Nephron (organoid): ENCODE measurements at regions not wholly inside any gene's neighbourhood (a gene's known extent, or its start where the extent isn't known, plus 50 kb on each side); places are given as distances from the start of the nearest gene placed in this dataset.
A peak's percentile ranks its signal among the peaks of the same experiment; 100 is the strongest.

ENCODE experiments used
- H3K27ac Mint-ChIP-seq, 3 experiments: 2 replicates each; pipeline ENCODE4 v1.8.0; 2020; ENCODE audit warnings: mixed read lengths in 3 of 3, mild to moderate bottlenecking in 2 of 3, moderate library complexity in 1 of 3
- H3K27me3 Mint-ChIP-seq: 2 replicates; pipeline ENCODE4 v1.8.0; 2021; ENCODE audit warnings: low read depth, mild to moderate bottlenecking, moderate library complexity, mixed read lengths
- H3K36me3 Mint-ChIP-seq: 2 replicates; pipeline ENCODE4 v1.8.0; 2020; ENCODE audit warnings: low read depth, mixed read lengths
- H3K4me1 Mint-ChIP-seq: 2 replicates; pipeline ENCODE4 v1.8.0; 2020; ENCODE audit warnings: mixed read lengths
- H3K4me3 Mint-ChIP-seq, 3 experiments: 2 replicates each; pipeline ENCODE4 v1.8.0; 2020; ENCODE audit warnings: mild to moderate bottlenecking in 3 of 3, mixed read lengths in 3 of 3, moderate library complexity in 2 of 3
- H3K9me3 Mint-ChIP-seq: 2 replicates; pipeline ENCODE4 v1.8.0; 2020; ENCODE audit warnings: mixed read lengths
- CTCF ChIP-seq, 3 experiments: fragments of 200-600 bp; sonication (generic); IDR thresholded peaks; one replicate each; pipeline ENCODE4 v1.5.0; 2021; ENCODE audit warnings: antibody characterized with exemption in 3 of 3; ENCODE audit not compliant: unreplicated experiment in 3 of 3

DNA sequence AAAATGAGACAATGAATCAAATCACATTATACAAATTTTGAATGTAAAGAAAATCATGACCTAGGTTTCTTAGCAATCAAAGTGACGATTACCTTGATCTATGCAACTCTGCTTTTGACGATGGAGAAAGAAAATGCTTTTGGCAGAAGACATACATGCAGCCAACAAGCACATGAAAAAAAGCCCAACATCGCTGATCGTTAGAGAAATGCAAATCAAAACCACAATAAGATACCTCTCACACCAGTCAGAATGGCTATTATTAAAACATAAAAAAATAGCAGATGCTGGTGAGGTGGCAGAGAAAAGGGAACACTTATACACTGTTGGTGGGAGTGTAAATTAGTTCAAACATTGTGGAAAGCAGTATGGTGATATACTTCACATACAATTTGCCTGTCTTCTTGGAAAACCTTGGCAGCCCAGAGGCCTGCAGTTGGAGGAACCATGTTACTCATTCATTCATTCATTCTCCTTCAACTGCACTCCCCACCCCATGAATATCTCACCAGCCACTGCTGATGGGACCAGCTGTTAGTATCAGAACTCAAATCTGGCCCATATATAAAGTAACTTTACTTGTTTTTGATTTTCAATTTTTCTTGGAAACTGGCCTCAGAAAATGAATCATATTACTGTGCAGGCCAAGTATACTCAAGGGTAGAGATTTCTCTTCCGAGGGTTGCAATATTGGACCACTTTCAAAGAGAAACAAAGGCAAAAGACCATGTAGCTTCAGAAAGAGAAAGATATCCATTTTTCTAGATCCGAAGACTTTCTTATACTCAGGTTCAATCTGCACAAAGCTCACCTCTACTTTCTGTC lies 358.6 kb upstream of the ARHGEF26 start:
- H3K27ac Mint-ChIP-seq: peak overlapping the region in 1 of 3 experiments; percentile 50
- TF ChIP-seq CTCF (IDR thresholded peaks at IDR 0.05; ENCODE audit: unreplicated experiment in 3 of 3): no peak
- H3K4me3 Mint-ChIP-seq: no peak overlapping the region
- H3K27me3 Mint-ChIP-seq: no peaks in the 10 kb centered on the region
- peaks cover 5% of the 10 kb centered on the region for H3K4me1 Mint-ChIP-seq
- H3K36me3 Mint-ChIP-seq: no peaks in the 10 kb centered on the region
- H3K9me3 Mint-ChIP-seq: no peaks in the 10 kb centered on the region

- Mint-ChIP-seq H3K9me3 (peaks cover 24% of the 10 kb centered on the region), H3K27ac (peak overlapping the region in 2 of 3 experiments; percentile 19 to 37), H3K4me1 (peaks cover 4% of the 10 kb centered on the region), H3K27me3 (no peaks in the 10 kb centered on the region), H3K4me3 (no peak overlapping the region), H3K36me3 (no peaks in the 10 kb centered on the region)
- TF ChIP-seq CTCF (IDR thresholded peaks at IDR 0.05; ENCODE audit: unreplicated experiment in 3 of 3): no peak
Measured at GRCh38 chr3:153767601-153768560, 353.3 kb upstream of the ARHGEF26 start.

DNA sequence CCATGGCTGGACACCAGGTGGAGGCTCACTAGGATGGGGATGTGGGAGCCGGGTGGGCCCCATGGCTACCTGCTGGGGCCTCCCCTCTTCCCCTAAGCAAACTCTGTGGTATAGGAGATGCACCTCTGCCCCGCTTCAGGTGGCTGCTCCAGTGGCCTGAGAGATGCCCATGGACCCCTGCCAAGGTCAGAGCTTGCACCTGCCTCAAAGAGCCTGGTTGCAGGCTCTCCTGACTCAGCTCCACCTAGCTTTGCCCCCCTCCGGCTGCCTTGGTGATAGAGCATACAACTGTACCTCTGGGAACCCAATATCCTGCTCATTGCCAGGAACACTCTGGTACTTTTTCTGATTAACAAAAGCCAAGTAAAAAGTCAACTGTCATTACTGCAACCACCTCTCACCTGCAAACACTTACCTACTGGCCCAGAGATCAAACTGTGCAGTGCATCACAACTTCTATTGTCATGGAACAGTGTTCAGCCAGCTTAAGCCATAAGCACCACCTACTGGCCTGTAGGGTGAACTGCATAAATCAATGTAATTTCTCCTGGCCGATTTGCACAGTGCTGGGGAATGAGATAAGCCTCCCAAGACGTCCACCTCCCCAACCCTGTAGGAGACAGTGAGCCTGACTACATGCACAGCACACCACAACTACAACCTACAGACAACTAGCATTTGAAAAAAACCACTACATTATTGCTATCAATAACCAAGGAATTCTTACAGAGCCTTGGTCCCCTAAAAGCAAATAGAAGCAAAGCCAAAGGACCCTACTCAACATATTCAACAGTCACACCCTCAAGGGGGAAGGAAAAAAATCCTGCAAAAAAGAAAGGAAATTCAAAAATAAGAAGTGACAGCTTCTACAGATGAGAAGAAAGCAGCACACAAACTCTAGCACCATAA lies 352.4 kb upstream of the ARHGEF26 start:
- no peaks in the 10 kb centered on the region for H3K36me3 Mint-ChIP-seq
- H3K27ac Mint-ChIP-seq: no peak overlapping the region
- TF ChIP-seq CTCF (IDR thresholded peaks at IDR 0.05; ENCODE audit: unreplicated experiment in 3 of 3): peak; percentile 64 to 70 (median 64)
- H3K27me3 Mint-ChIP-seq: no peaks in the 10 kb centered on the region
- peaks cover 24% of the 10 kb centered on the region for H3K9me3 Mint-ChIP-seq
- H3K4me1 Mint-ChIP-seq: no peaks in the 10 kb centered on the region
- H3K4me3 Mint-ChIP-seq: no peak overlapping the region

GRCh38 chr3:153783106-153783505 lies 338.1 kb upstream of the ARHGEF26 start:
- peak overlapping the region in 1 of 3 experiments; percentile 18 for H3K4me3 Mint-ChIP-seq
- H3K9me3 Mint-ChIP-seq: no peaks in the 10 kb centered on the region
- H3K27me3 Mint-ChIP-seq: no peaks in the 10 kb centered on the region
- peak overlapping the region; percentile 66 to 84 (median 78) for H3K27ac Mint-ChIP-seq
- H3K36me3 Mint-ChIP-seq: no peaks in the 10 kb centered on the region
- peaks cover 33% of the 10 kb centered on the region for H3K4me1 Mint-ChIP-seq
- no peak for TF ChIP-seq CTCF (IDR thresholded peaks at IDR 0.05; ENCODE audit: unreplicated experiment in 3 of 3)

DNA sequence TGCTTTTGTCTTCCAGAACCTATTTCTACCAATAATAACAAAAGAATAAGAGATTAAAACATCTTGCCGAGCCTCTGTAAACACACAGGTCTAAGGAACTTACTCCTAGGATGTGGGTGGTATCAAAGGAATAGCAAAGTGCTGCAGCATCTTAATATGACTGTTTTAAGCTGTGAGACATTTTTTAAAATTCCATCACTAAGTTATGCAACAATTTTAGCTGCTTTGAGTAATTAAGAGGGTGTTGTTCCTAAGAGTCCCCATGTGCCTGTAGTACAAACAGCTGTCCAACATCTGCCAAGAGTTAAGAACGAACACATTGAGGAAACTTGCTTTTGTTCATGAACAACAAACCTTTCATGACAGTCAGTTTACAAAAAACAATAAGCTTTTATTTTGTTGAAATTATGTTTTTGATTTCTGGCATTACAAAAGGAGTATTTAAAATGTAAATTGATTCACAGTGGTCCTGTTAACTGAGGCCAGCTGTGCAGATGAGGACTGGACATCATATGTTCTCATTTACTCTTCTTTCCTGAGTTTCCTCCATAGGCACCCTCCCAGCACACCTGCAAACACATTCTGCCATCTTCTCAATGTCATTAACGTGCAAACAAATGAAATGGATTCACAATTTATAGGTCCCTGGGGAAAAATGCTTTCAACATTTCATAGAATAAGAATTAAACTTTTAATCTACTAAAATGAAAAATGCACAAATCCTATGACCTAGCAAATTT lies 337.3 kb upstream of the ARHGEF26 start:
- peak overlapping the region; percentile 66 to 84 (median 78) for H3K27ac Mint-ChIP-seq
- peaks cover 33% of the 10 kb centered on the region for H3K4me1 Mint-ChIP-seq
- no peaks in the 10 kb centered on the region for H3K27me3 Mint-ChIP-seq
- H3K9me3 Mint-ChIP-seq: no peaks in the 10 kb centered on the region
- TF ChIP-seq CTCF (IDR thresholded peaks at IDR 0.05; ENCODE audit: unreplicated experiment in 3 of 3): no peak
- H3K4me3 Mint-ChIP-seq: no peak overlapping the region
- H3K36me3 Mint-ChIP-seq: no peaks in the 10 kb centered on the region
